HG02973 (cell line): ENCODE measurements at regions not wholly inside any gene's neighbourhood (a gene's known extent, or its start where the extent isn't known, plus 50 kb on each side); places are given as distances from the start of the nearest gene placed in this dataset.

Experiments used
- ATAC-seq: cut with Tn5 transposase; IDR thresholded peaks from one replicate; pipeline ENCODE4 v1.9.1; 2021; ENCODE audit warnings: moderate library complexity; ENCODE audit not compliant: unreplicated experiment

GRCh38 chr6:113464536-113464935 lies 392.6 kb upstream of the MARCKS start:
- ATAC-seq, result no peak

GRCh38 chr6:113464960-113465359 lies 392.2 kb upstream of the MARCKS start:
- ATAC-seq, result no peak

GRCh38 chr6:113466526-113466925 lies 390.6 kb upstream of the MARCKS start:
- ATAC-seq, result no peak

- ATAC-seq, result no peak
These were observed 381.8 kb upstream of the MARCKS start for GRCh38 chr6:113475392-113475791.

- no peak for ATAC-seq
These were observed 380.0 kb upstream of the MARCKS start for GRCh38 chr6:113476937-113477839.

GRCh38 chr6:113480616-113481015 lies 376.5 kb upstream of the MARCKS start:
- no peak for ATAC-seq

GRCh38 chr6:113481458-113481857 lies 375.7 kb upstream of the MARCKS start:
- ATAC-seq, result no peak

- ATAC-seq, result no peak
These were observed 375.2 kb upstream of the MARCKS start for GRCh38 chr6:113481910-113482309.

GRCh38 chr6:113482771-113483170 lies 374.4 kb upstream of the MARCKS start:
- ATAC-seq, result no peak

- ATAC-seq, result no peak
These were observed 370.9 kb upstream of the MARCKS start for GRCh38 chr6:113486199-113486598.

- ATAC-seq, result no peak
These were observed 369.6 kb upstream of the MARCKS start for GRCh38 chr6:113487489-113488058.

- ATAC-seq, result no peak
These were observed 369.1 kb upstream of the MARCKS start for GRCh38 chr6:113488061-113488460.

GRCh38 chr6:113488812-113489685 lies 368.1 kb upstream of the MARCKS start:
- ATAC-seq, result no peak

- ATAC-seq, result no peak
These were observed 367.0 kb upstream of the MARCKS start for GRCh38 chr6:113489952-113490746.

GRCh38 chr6:113491376-113491775 lies 365.8 kb upstream of the MARCKS start:
- no peak for ATAC-seq

- no peak for ATAC-seq
These were observed 363.2 kb upstream of the MARCKS start for GRCh38 chr6:113493991-113494390.

- ATAC-seq, result no peak
These were observed 361.6 kb upstream of the MARCKS start for GRCh38 chr6:113495521-113495920.

GRCh38 chr6:113496166-113496565 lies 361.0 kb upstream of the MARCKS start:
- ATAC-seq, result no peak

- ATAC-seq, result no peak
These were observed 356.9 kb upstream of the MARCKS start for GRCh38 chr6:113500221-113500620.

- no peak for ATAC-seq
These were observed 352.0 kb upstream of the MARCKS start for GRCh38 chr6:113505084-113505699.
